HEK293 (cell line): ENCODE measurements at regions not wholly inside any gene's neighbourhood (a gene's known extent, or its start where the extent isn't known, plus 50 kb on each side); places are given as distances from the start of the nearest gene placed in this dataset.

ENCODE experiments used
- CTCF ChIA-PET: fragments of 350-600 bp; formaldehyde crosslinking; extraction: SDS; loops from one replicate; lab custom pipeline; 2021; ENCODE audit warnings: antibody characterized with exemption; lab: Yijun Ruan, JAX
- POLR2A ChIA-PET: fragments of 300-600 bp; formaldehyde crosslinking; extraction: SDS; loops from one replicate; lab custom pipeline; 2020; ENCODE audit warnings: antibody characterized with exemption, inconsistent platforms; lab: Yijun Ruan, JAX
- H3K27ac ChIP-seq: fragments of 200-500 bp; sonication (Bioruptor generic); 2 replicates; pipeline ENCODE4 v1.5.1; 2014; ENCODE audit warnings: low read depth, low read length, control low read depth, inconsistent platforms; ENCODE audit errors: extremely low read depth
- H3K36me3 ChIP-seq, 2 experiments: fragments of 200-500 bp in 1 of 2; sonication (Bioruptor generic) in 1 of 2; 1 replicate in 1 of 2; 2 replicates in 1 of 2; pipeline ENCODE4 v1.5.1; 2014 to 2017; ENCODE audit warnings: inconsistent platforms in 2 of 2, low read length in 2 of 2; ENCODE audit not compliant: control insufficient read depth in 2 of 2, insufficient read depth in 1 of 2
- H3K4me1 ChIP-seq: fragments of 200-500 bp; sonication (Bioruptor generic); 2 replicates; pipeline ENCODE4 v1.5.1; 2014; ENCODE audit warnings: mild to moderate bottlenecking, low read length, inconsistent platforms; ENCODE audit not compliant: control insufficient read depth, insufficient read depth
- H3K4me3 ChIP-seq: 2 replicates; pipeline ENCODE4 v1.5.1; 2011; ENCODE audit warnings: low read depth, mild to moderate bottlenecking, control low read depth, low read length, moderate library complexity
- H3K9me3 ChIP-seq: fragments of 200-500 bp; sonication (Bioruptor generic); 2 replicates; pipeline ENCODE4 v1.5.1; 2014; ENCODE audit warnings: low read depth, low read length, inconsistent platforms; ENCODE audit not compliant: control insufficient read depth, insufficient read depth
- CTCF ChIP-seq: fragments of 450-650 bp; formaldehyde crosslinking; IDR thresholded peaks from 2 replicates; pipeline ENCODE4 v1.5.1; 2016; ENCODE audit warnings: missing biosample characterization, missing genetic modification characterization
- KLF1 ChIP-seq: fragments of 450-650 bp; formaldehyde crosslinking; IDR thresholded peaks from 2 replicates; pipeline ENCODE4 v1.5.1; 2016; ENCODE audit warnings: missing biosample characterization, missing genetic modification characterization
- KLF8 ChIP-seq: fragments of 450-650 bp; formaldehyde crosslinking; IDR thresholded peaks from 2 replicates; pipeline ENCODE4 v1.5.1; 2016; ENCODE audit warnings: missing biosample characterization, missing genetic modification characterization
- MZF1 ChIP-seq: fragments of 450-650 bp; formaldehyde crosslinking; IDR thresholded peaks from 2 replicates; pipeline ENCODE4 v1.5.1; 2017; ENCODE audit warnings: missing biosample characterization, missing genetic modification characterization, borderline replicate concordance
- REST ChIP-seq: fragments of 450-650 bp; formaldehyde crosslinking; IDR thresholded peaks from 2 replicates; pipeline ENCODE4 v1.5.1; 2016; ENCODE audit warnings: missing biosample characterization, missing genetic modification characterization
- TCF7L2 ChIP-seq: IDR thresholded peaks from 2 replicates; pipeline ENCODE4 v1.6.1; 2011; ENCODE audit warnings: low read depth, mild to moderate bottlenecking, inconsistent platforms, low read length, moderate library complexity, borderline replicate concordance
- ZBTB20 ChIP-seq: fragments of 450-650 bp; formaldehyde crosslinking; IDR thresholded peaks from 2 replicates; pipeline ENCODE4 v1.5.1; 2016; ENCODE audit warnings: missing biosample characterization, missing genetic modification characterization
- ZEB2 ChIP-seq: fragments of 450-650 bp; formaldehyde crosslinking; IDR thresholded peaks from 2 replicates; pipeline ENCODE4 v1.5.1; 2016; ENCODE audit warnings: missing biosample characterization, missing genetic modification characterization
- ZNF214 ChIP-seq: fragments of 450-650 bp; formaldehyde crosslinking; IDR thresholded peaks from 2 replicates; pipeline ENCODE4 v1.5.1; 2017; ENCODE audit warnings: missing biosample characterization, mild to moderate bottlenecking, missing genetic modification characterization, borderline replicate concordance
- ZNF266 ChIP-seq: fragments of 450-650 bp; formaldehyde crosslinking; IDR thresholded peaks from 2 replicates; pipeline ENCODE4 v1.5.1; 2016; ENCODE audit warnings: missing biosample characterization, missing genetic modification characterization, low read depth
- ZNF324 ChIP-seq: fragments of 450-650 bp; formaldehyde crosslinking; IDR thresholded peaks from 2 replicates; pipeline ENCODE4 v1.5.1; 2016; ENCODE audit warnings: missing biosample characterization, missing genetic modification characterization
- ZNF341 ChIP-seq: fragments of 450-650 bp; formaldehyde crosslinking; IDR thresholded peaks from 2 replicates; pipeline ENCODE4; 2016; ENCODE audit warnings: low read depth, missing biosample characterization, missing genetic modification characterization
- ZNF350 ChIP-seq: fragments of 450-650 bp; formaldehyde crosslinking; IDR thresholded peaks from 2 replicates; pipeline ENCODE4 v1.5.0; 2017; ENCODE audit warnings: missing biosample characterization, mild to moderate bottlenecking, missing genetic modification characterization
- ZNF37A ChIP-seq: fragments of 450-650 bp; IDR thresholded peaks from 2 replicates; pipeline ENCODE4 v1.5.1; 2018; ENCODE audit warnings: missing biosample characterization, missing genetic modification characterization
- ZNF391 ChIP-seq: fragments of 450-650 bp; formaldehyde crosslinking; IDR thresholded peaks from 2 replicates; pipeline ENCODE4 v1.5.1; 2016; ENCODE audit warnings: low read depth, missing biosample characterization, missing genetic modification characterization, borderline replicate concordance
- ZNF404 ChIP-seq: fragments of 450-650 bp; formaldehyde crosslinking; IDR thresholded peaks from 2 replicates; pipeline ENCODE4 v1.5.1; 2017; ENCODE audit warnings: missing biosample characterization, missing genetic modification characterization
- ZNF514 ChIP-seq: fragments of 450-650 bp; formaldehyde crosslinking; IDR thresholded peaks from 2 replicates; pipeline ENCODE4 v1.5.1; 2016; ENCODE audit warnings: missing biosample characterization, missing genetic modification characterization
- ZNF548 ChIP-seq: fragments of 450-650 bp; formaldehyde crosslinking; IDR thresholded peaks from 2 replicates; pipeline ENCODE4 v1.5.1; 2016; ENCODE audit warnings: missing biosample characterization, missing genetic modification characterization
- ZNF560 ChIP-seq: fragments of 450-650 bp; formaldehyde crosslinking; IDR thresholded peaks from 2 replicates; pipeline ENCODE4 v1.5.1; 2017; ENCODE audit warnings: missing biosample characterization, missing genetic modification characterization, borderline replicate concordance
- ZNF621 ChIP-seq: fragments of 450-650 bp; formaldehyde crosslinking; IDR thresholded peaks from 2 replicates; pipeline ENCODE4 v1.5.1; 2017; ENCODE audit warnings: missing biosample characterization, missing genetic modification characterization
- ZNF654 ChIP-seq: fragments of 450-650 bp; formaldehyde crosslinking; IDR thresholded peaks from 2 replicates; pipeline ENCODE4 v1.5.1; 2016; ENCODE audit warnings: low read depth, missing biosample characterization, missing genetic modification characterization
- ZNF664 ChIP-seq: fragments of 450-650 bp; formaldehyde crosslinking; IDR thresholded peaks from 2 replicates; pipeline ENCODE4 v1.5.1; 2016; ENCODE audit warnings: missing biosample characterization, missing genetic modification characterization
- ZNF677 ChIP-seq: fragments of 450-650 bp; IDR thresholded peaks from 2 replicates; pipeline ENCODE4 v1.5.0; 2018; ENCODE audit warnings: missing biosample characterization, mild to moderate bottlenecking, missing genetic modification characterization, moderate library complexity
- TF ChIP-seq, protein P1 (sequence below): fragments of 450-650 bp; formaldehyde crosslinking; IDR thresholded peaks from 2 replicates; pipeline ENCODE4 v1.5.1; 2016; ENCODE audit warnings: missing biosample characterization, missing genetic modification characterization, low read depth
- TF ChIP-seq, protein P2 (sequence below): fragments of 450-650 bp; formaldehyde crosslinking; IDR thresholded peaks from 2 replicates; pipeline ENCODE4 v1.5.1; 2016; ENCODE audit warnings: missing biosample characterization, missing genetic modification characterization

DNA sequence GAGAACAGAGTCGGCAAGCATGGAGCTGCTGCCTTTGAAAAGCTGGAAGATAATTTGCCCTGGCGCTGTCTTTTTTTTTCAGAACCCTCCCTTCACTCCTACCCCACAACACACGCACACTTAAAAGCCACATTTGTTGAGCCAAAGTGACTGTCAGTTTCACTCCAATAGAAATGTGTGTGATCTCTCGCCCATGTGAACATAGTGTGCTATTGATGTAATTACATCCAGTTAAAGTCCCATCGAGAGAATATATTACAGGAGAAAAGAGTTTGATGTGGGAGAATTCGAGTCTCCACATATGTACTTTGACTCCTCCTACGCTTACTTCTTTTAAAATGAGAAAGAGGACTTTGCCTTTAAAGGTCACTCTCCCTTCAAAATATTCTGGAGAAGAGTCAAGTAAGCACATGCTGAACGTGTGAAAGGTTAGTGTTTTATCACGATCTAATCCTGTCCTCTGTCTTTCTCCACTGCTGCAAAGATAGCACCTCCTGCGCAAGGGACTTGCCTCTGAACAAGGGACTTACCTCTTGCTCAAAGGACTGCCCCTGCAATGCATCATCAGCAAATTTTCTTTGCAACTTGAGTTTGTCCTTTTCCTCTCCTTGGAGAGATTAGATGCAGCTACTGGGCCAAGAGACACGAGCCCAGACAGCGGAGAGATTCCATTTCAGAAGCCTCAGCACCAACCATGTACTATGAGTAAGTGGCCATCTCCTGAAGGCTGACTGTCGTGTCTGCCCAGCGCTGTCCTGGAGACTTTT, 613.9 kb downstream of the PTPRU start:
- ChIA-PET POLR2A (no interaction called here), CTCF (interaction anchor here (0.8 to 1.9 kb wide), 4 partner anchors 11 to 57 kb away, joined by 3 to 8 read pairs (median 4); no protein-coding TSS in a partner anchor)
- Histone ChIP-seq H3K9me3 (no peaks in the 10 kb centered on the region), H3K4me1 (no peaks in the 10 kb centered on the region), H3K27ac (no peak overlapping the region), H3K36me3 (no peaks in the 10 kb centered on the region), H3K4me3 (no peak overlapping the region)
- no peak for TF ChIP-seq ZBTB20 (tag by site-specific recombination)
- TF ChIP-seq ZNF266 (tag by site-specific recombination) = no peak
- TF ChIP-seq ZNF514 (tag by site-specific recombination) = no peak
- no peak for TF ChIP-seq ZNF560 (tag by site-specific recombination)
- no peak for TF ChIP-seq ZNF391
- no peak for TF ChIP-seq ZNF664 (tag by site-specific recombination)
- TF ChIP-seq ZNF621 = no peak
- TF ChIP-seq, protein P1, sequence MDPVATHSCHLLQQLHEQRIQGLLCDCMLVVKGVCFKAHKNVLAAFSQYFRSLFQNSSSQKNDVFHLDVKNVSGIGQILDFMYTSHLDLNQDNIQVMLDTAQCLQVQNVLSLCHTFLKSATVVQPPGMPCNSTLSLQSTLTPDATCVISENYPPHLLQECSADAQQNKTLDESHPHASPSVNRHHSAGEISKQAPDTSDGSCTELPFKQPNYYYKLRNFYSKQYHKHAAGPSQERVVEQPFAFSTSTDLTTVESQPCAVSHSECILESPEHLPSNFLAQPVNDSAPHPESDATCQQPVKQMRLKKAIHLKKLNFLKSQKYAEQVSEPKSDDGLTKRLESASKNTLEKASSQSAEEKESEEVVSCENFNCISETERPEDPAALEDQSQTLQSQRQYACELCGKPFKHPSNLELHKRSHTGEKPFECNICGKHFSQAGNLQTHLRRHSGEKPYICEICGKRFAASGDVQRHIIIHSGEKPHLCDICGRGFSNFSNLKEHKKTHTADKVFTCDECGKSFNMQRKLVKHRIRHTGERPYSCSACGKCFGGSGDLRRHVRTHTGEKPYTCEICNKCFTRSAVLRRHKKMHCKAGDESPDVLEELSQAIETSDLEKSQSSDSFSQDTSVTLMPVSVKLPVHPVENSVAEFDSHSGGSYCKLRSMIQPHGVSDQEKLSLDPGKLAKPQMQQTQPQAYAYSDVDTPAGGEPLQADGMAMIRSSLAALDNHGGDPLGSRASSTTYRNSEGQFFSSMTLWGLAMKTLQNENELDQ (tag by site-specific recombination) = no peak
- TF ChIP-seq, protein P2, sequence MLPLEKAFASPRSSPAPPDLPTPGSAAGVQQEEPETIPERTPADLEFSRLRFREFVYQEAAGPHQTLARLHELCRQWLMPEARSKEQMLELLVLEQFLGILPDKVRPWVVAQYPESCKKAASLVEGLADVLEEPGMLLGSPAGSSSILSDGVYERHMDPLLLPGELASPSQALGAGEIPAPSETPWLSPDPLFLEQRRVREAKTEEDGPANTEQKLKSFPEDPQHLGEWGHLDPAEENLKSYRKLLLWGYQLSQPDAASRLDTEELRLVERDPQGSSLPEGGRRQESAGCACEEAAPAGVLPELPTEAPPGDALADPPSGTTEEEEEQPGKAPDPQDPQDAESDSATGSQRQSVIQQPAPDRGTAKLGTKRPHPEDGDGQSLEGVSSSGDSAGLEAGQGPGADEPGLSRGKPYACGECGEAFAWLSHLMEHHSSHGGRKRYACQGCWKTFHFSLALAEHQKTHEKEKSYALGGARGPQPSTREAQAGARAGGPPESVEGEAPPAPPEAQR (tag by site-specific recombination) = no peak
- no peak for TF ChIP-seq ZNF324

- H3K9me3 ChIP-seq = no peaks in the 10 kb centered on the region
- no peaks in the 10 kb centered on the region for H3K4me1 ChIP-seq
- ChIA-PET CTCF (interaction anchor here (0.5 to 1.9 kb wide), 11 partner anchors 10 to 508 kb away, joined by 3 to 8 read pairs (median 3); no protein-coding TSS in a partner anchor), POLR2A (no interaction called here)
- H3K27ac ChIP-seq = no peak overlapping the region
- H3K4me3 ChIP-seq = no peak overlapping the region
- H3K36me3 ChIP-seq = no peaks in the 10 kb centered on the region
- TF ChIP-seq ZNF548 (tag by site-specific recombination) = no peak
- TF ChIP-seq ZNF350 (tag by site-specific recombination) = no peak
- no peak for TF ChIP-seq ZNF214 (tag by site-specific recombination)
- TF ChIP-seq KLF8 (tag by site-specific recombination) = no peak
- no peak for TF ChIP-seq ZNF341 (tag by site-specific recombination)
- no peak for TF ChIP-seq ZNF677 (tag by site-specific recombination)
- TF ChIP-seq ZNF404 (tag by site-specific recombination) = no peak
- 0 out of 2 replicates have a peak, but pooled peaks have one; percentile 10 for TF ChIP-seq CTCF (tag by site-specific recombination)
- TF ChIP-seq MZF1 = no peak
- peak; percentile 19; the same call in 1 of the 2 replicates for TF ChIP-seq ZNF654 (tag by site-specific recombination)
- TF ChIP-seq ZNF37A = no peak
- peak; percentile 60 for TF ChIP-seq KLF1
- TF ChIP-seq REST (tag by site-specific recombination) = no peak
- no peak for TF ChIP-seq ZEB2 (tag by site-specific recombination)
- no peak for TF ChIP-seq TCF7L2
Observed at GRCh38 chr1:29849038-29849750, 612.9 kb downstream of the PTPRU start.
